ENCODE measurements at regions not wholly inside any gene's neighbourhood (a gene's known extent, or its start where the extent isn't known, plus 50 kb on each side); places are given as distances from the start of the nearest gene placed in this dataset.

- no peak for TF ChIP-seq CTCF (conservative IDR thresholded peaks at IDR 0.05 in 1 of 2, IDR thresholded peaks at IDR 0.05 in 1 of 2; ENCODE audit: low read depth in 1 of 2, low read length in 2 of 2)
- TF ChIP-seq EZH2 (IDR thresholded peaks at IDR 0.05; ENCODE audit: low read length, missing control alignments), result no peak
Observed at GRCh38 chr10:84876116-84876999, 548.0 kb downstream of the CCSER2 start.

Data from fibroblast of lung (primary cell).